SK-N-MC (cell line): ENCODE measurements at regions not wholly inside any gene's neighbourhood (a gene's known extent, or its start where the extent isn't known, plus 50 kb on each side); places are given as distances from the start of the nearest gene placed in this dataset.

Experiments used
- EZH2 ChIP-seq: fragments of 200-600 bp; sonication (generic); IDR thresholded peaks from one replicate; pipeline ENCODE4 v1.6.1; 2017; ENCODE audit warnings: antibody characterized with exemption
- FOXP2 ChIP-seq: optimal IDR thresholded peaks from 2 replicates; pipeline ENCODE3; 2011; ENCODE audit warnings: mild to moderate bottlenecking, moderate library complexity; ENCODE audit not compliant: insufficient read depth; ENCODE audit errors: extremely low read length, control extremely low read depth
- POLR2AphosphoS5 ChIP-seq: IDR thresholded peaks from 2 replicates; pipeline ENCODE4 v1.6.1; 2012; ENCODE audit warnings: mild to moderate bottlenecking, low read depth, low read length, borderline replicate concordance

DNA sequence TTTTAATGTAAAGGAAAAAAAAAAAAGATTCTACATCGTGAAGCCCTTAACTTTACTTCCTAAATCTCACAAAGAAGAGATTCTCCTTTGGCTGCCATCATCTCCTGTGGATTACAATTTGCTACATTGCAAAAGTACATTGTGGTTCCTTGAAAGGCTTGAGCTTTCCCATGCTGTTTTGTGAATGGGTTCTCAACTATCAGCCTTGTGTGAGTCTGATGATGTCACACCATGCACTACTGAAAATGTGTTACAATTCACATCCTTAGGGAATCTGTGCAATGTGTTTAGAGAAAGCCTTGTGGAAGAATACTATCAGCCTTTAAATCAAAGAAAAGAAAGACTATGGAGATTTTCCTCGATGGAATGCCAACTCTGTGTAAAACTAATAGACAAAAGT, 510.0 kb upstream of the ALCAM start:
- TF ChIP-seq EZH2 = no peak
- no peak for TF ChIP-seq FOXP2
- TF ChIP-seq POLR2AphosphoS5 = no peak
